IMR-90 (cell line): ENCODE measurements at regions not wholly inside any gene's neighbourhood (a gene's known extent, or its start where the extent isn't known, plus 50 kb on each side); places are given as distances from the start of the nearest gene placed in this dataset.

Experiments used
- ATAC-seq: fragments of 200-7000 bp; cut with Tn5 transposase; 2 replicates; pipeline ENCODE4 v1.9.1; 2020; ENCODE audit warnings: low read depth, mild to moderate bottlenecking, moderate library complexity
- BruUV-seq: library from RNA; stranded (reverse); fragments of 400-500 nt; replicated peaks from 2 replicates; lab custom pipeline; 2021; lab: Mats Ljungman, UMichigan
- CTCF ChIA-PET: fragments of 300-600 bp; formaldehyde crosslinking; extraction: SDS; loops from one replicate; lab custom pipeline; 2021; ENCODE audit warnings: antibody characterized with exemption; lab: Yijun Ruan, JAX
- POLR2A ChIA-PET: fragments of 300-600 bp; sonication (Branson Sonifier 250); formaldehyde crosslinking; loops from one replicate; lab custom pipeline; 2022; ENCODE audit warnings: antibody characterized with exemption; ENCODE audit not compliant: unreplicated experiment; lab: Charles Lee
- DNase-seq: peaks from one replicate; pipeline ENCODE4 v3.0.0; 2013
- H2AFZ ChIP-seq: replicated peaks from 2 replicates; pipeline ENCODE3; 2013; ENCODE audit warnings: low read length, mild to moderate bottlenecking; ENCODE audit not compliant: poor library complexity
- H2AK5ac ChIP-seq: 2 replicates; pipeline ENCODE4 v1.6.1; 2013; ENCODE audit warnings: low read depth, low read length, inconsistent platforms
- H2AK9ac ChIP-seq: replicated peaks from 2 replicates; pipeline ENCODE3; 2013; ENCODE audit warnings: mild to moderate bottlenecking, low read depth, low read length, moderate library complexity; ENCODE audit not compliant: poor library complexity
- H2BK120ac ChIP-seq: 2 replicates; pipeline ENCODE4 v1.6.1; 2013; ENCODE audit warnings: low read depth, low read length, inconsistent platforms
- H2BK15ac ChIP-seq: 3 replicates; pipeline ENCODE4 v1.6.1; 2013; ENCODE audit warnings: low read depth, low read length, inconsistent platforms
- H2BK20ac ChIP-seq: 2 replicates; pipeline ENCODE4 v1.6.1; 2013; ENCODE audit warnings: low read depth, mild to moderate bottlenecking, inconsistent platforms, low read length, moderate library complexity
- H2BK5ac ChIP-seq: 2 replicates; pipeline ENCODE4 v1.6.1; 2013; ENCODE audit warnings: mild to moderate bottlenecking, low read depth, low read length, inconsistent platforms; ENCODE audit not compliant: poor library complexity, severe bottlenecking
- H3K14ac ChIP-seq: replicated peaks from 2 replicates; pipeline ENCODE4 v1.6.1; 2013; ENCODE audit warnings: low read depth, low read length, inconsistent platforms
- H3K18ac ChIP-seq: 2 replicates; pipeline ENCODE4 v1.6.1; 2013; ENCODE audit warnings: low read depth, low read length, control low read depth
- H3K23ac ChIP-seq: 2 replicates; pipeline ENCODE4 v1.6.1; 2013; ENCODE audit warnings: low read depth, low read length, inconsistent platforms
- H3K27ac ChIP-seq: 2 replicates; pipeline ENCODE4 v1.5.1; 2013; ENCODE audit warnings: mild to moderate bottlenecking, control low read depth, low read length; ENCODE audit not compliant: insufficient read depth
- H3K27me3 ChIP-seq: 2 replicates; pipeline ENCODE4 v1.6.1; 2013; ENCODE audit warnings: low read length; ENCODE audit not compliant: control insufficient read depth, insufficient read depth
- H3K36me3 ChIP-seq: 2 replicates; pipeline ENCODE4 v1.6.1; 2013; ENCODE audit warnings: low read length, mixed read lengths; ENCODE audit not compliant: control insufficient read depth, insufficient read depth
- H3K4ac ChIP-seq: 2 replicates; pipeline ENCODE4 v1.6.1; 2013; ENCODE audit warnings: low read depth, low read length, inconsistent platforms
- H3K4me1 ChIP-seq: 2 replicates; pipeline ENCODE4 v1.6.1; 2013; ENCODE audit warnings: low read length, mixed read lengths; ENCODE audit not compliant: control insufficient read depth, insufficient read depth
- H3K4me2 ChIP-seq: 2 replicates; pipeline ENCODE4 v1.6.1; 2013; ENCODE audit warnings: low read depth, mild to moderate bottlenecking, control low read depth, low read length, moderate library complexity
- H3K4me3 ChIP-seq: 2 replicates; pipeline ENCODE4 v1.5.1; 2013; ENCODE audit warnings: low read depth, mild to moderate bottlenecking, control low read depth, low read length, moderate library complexity; ENCODE audit not compliant: insufficient read depth
- H3K56ac ChIP-seq: 2 replicates; pipeline ENCODE4 v1.6.1; 2013; ENCODE audit warnings: low read length, inconsistent platforms; ENCODE audit not compliant: insufficient read depth; ENCODE audit errors: extremely low read depth
- H3K79me1 ChIP-seq, 2 experiments: 2 replicates each; pipeline ENCODE4 v1.6.1; 2013; ENCODE audit warnings: low read length in 2 of 2, inconsistent platforms in 1 of 2, low read depth in 1 of 2
- H3K9ac ChIP-seq: 2 replicates; pipeline ENCODE4 v1.6.1; 2013; ENCODE audit warnings: low read depth, low read length, control low read depth
- H3K9me1 ChIP-seq: 2 replicates; pipeline ENCODE4 v1.6.1; 2013; ENCODE audit warnings: low read length, inconsistent platforms; ENCODE audit not compliant: insufficient read depth
- H3K9me3 ChIP-seq: 2 replicates; pipeline ENCODE4 v1.6.1; 2013; ENCODE audit warnings: low read length; ENCODE audit not compliant: control insufficient read depth, insufficient read depth
- H4K20me1 ChIP-seq: 2 replicates; pipeline ENCODE4 v1.6.1; 2013; ENCODE audit warnings: low read length, inconsistent platforms; ENCODE audit not compliant: insufficient read depth
- H4K5ac ChIP-seq: 2 replicates; pipeline ENCODE4 v1.6.1; 2013; ENCODE audit warnings: mild to moderate bottlenecking, low read depth, low read length, control low read depth
- H4K8ac ChIP-seq, 2 experiments: 2 replicates each; pipeline ENCODE4 v1.6.1; 2013; ENCODE audit warnings: low read depth in 2 of 2, low read length in 2 of 2, control low read depth in 1 of 2, inconsistent platforms in 1 of 2
- H4K91ac ChIP-seq: 2 replicates; pipeline ENCODE4 v1.6.1; 2013; ENCODE audit warnings: low read depth, low read length, inconsistent platforms; ENCODE audit not compliant: insufficient read depth
- MAFK ChIP-seq: IDR thresholded peaks from 2 replicates; pipeline ENCODE4 v1.6.1; 2012; ENCODE audit warnings: low read depth, low read length, improper control_type of control experiment
- MAZ ChIP-seq: IDR thresholded peaks from 2 replicates; pipeline ENCODE4 v1.6.1; 2012; ENCODE audit warnings: low read depth, mild to moderate bottlenecking, low read length, improper control_type of control experiment, moderate library complexity, borderline replicate concordance
- MXI1 ChIP-seq: IDR thresholded peaks from 2 replicates; pipeline ENCODE4 v1.6.1; 2012; ENCODE audit warnings: low read depth, mild to moderate bottlenecking, low read length, moderate library complexity, borderline replicate concordance
- NFE2L2 ChIP-seq: fragments of 150-350 bp; IDR thresholded peaks from 2 replicates; pipeline ENCODE4 v1.6.1; 2016; ENCODE audit warnings: low read depth, mild to moderate bottlenecking, low read length
- SMC3 ChIP-seq: fragments of 150-350 bp; IDR thresholded peaks from 2 replicates; pipeline ENCODE4 v1.6.1; 2016; ENCODE audit warnings: low read depth, mild to moderate bottlenecking, antibody characterized with exemption, low read length, moderate library complexity
- WGBS, 2 experiments: methylation state at CpG; one replicate each; pipeline versions ENCODE4 v1.1.5 to v1.1.7; 2013; ENCODE audit warnings: missing lambda C conversion rate in 2 of 2; ENCODE audit not compliant: insufficient read length in 1 of 2; ENCODE audit errors: extremely low coverage in 2 of 2; 5-methylcytosine and 5-hydroxymethylcytosine counted together
- dilution Hi-C: fragments of 300-500 bp; cut with HindIII; formaldehyde crosslinking; loops from one replicate; pipeline ENCODE4 v1.14.3; 2018; ENCODE audit warnings: low sequenced_read_pairs; ENCODE audit not compliant: unreplicated experiment
- in situ Hi-C: fragments of 300-500 bp; cut with MboI; formaldehyde crosslinking; loops from 3 replicates; pipeline ENCODE4 v1.14.3; 2019; ENCODE audit warnings: low sequenced_read_pairs, inconsistent platforms, mixed read lengths
- intact Hi-C: fragments of 100-400 bp; cut with micrococcal nuclease; formaldehyde crosslinking; loops from 2 replicates; pipeline ENCODE4 v1.10.0; 2022

GRCh38 chr18:38077229-38077628 is 511.6 kb upstream of the CELF4 start:
- no peak for ATAC-seq
- Histone ChIP-seq H3K14ac (no peak overlapping the region), H2BK15ac (no peak overlapping the region), H3K4ac (no peak overlapping the region), H3K4me3 (no peak overlapping the region), H3K56ac (no peak overlapping the region), H2BK5ac (no peak overlapping the region), H4K5ac (no peak overlapping the region), H4K20me1 (no peaks in the 10 kb centered on the region), H3K9ac (no peak overlapping the region), H3K18ac (no peak overlapping the region), H4K91ac (no peak overlapping the region), H3K27ac (no peak overlapping the region), H3K23ac (no peak overlapping the region), H3K9me1 (no peaks in the 10 kb centered on the region), H3K9me3 (peaks cover 12% of the 10 kb centered on the region; the same call in 1 of the 2 replicates), H2AK5ac (no peak overlapping the region), H3K79me1 (no peaks in the 10 kb centered on the region), H3K4me2 (no peak overlapping the region), H3K4me1 (no peaks in the 10 kb centered on the region), H3K36me3 (no peaks in the 10 kb centered on the region), H2BK120ac (no peak overlapping the region), H3K27me3 (no peaks in the 10 kb centered on the region), H4K8ac (no peak overlapping the region), H2AFZ (no peak overlapping the region), H2AK9ac (no peak overlapping the region), H2BK20ac (no peak overlapping the region)
- no TSS peak for BruUV-seq
- no peak for DNase-seq
- CTCF ChIA-PET: no interaction called here
- POLR2A ChIA-PET: no interaction called here
- dilution Hi-C loops: no loop called here
- intact Hi-C loops: no loop called here
- in situ Hi-C loops: no loop called here
- TF ChIP-seq MXI1 (no peak), MAFK (no peak), MAZ (no peak), NFE2L2 (no peak), SMC3 (no peak)
- no CpG with 5 or more reads among the region's 4 CpGs for WGBS, 2 experiments
